ENCODE measurements at regions not wholly inside any gene's neighbourhood (a gene's known extent, or its start where the extent isn't known, plus 50 kb on each side); places are given as distances from the start of the nearest gene placed in this dataset.

DNA sequence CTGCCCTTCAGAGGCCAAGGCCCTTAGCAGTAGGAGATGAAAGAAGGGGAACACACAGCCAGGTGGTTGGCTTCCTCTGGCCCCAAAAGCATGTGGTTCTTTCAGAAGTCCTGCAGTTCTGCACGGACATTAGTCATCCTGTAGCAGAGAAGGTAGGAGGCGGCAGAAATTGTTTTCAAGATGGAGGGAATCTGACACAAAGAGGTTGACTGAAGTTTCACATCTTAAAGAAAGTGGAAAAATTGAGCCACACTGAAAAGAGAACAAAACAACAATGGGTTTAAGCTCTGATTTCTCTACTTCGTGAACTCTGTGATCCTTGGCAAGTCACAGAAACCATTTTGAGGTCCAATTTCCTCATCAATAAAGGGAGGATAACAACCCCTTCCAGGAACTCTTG lies 125.3 kb upstream of the DNAH14 start:
- no peak for FAIRE-seq
- intact Hi-C loops (cut with DNase I): no loop called here
- no peaks in the 10 kb centered on the region for H3K9me3 ChIP-seq (ENCODE audit: control insufficient read depth in 2 of 3, insufficient read depth in 1 of 3, low read length in 3 of 3)
- H3K27me3 ChIP-seq (ENCODE audit: control insufficient read depth, insufficient read depth, low read length): no peaks in the 10 kb centered on the region
- no peak for DNase-seq
- H3K4me1 ChIP-seq (ENCODE audit: control insufficient read depth in 2 of 3, insufficient read depth in 2 of 3, low read depth in 1 of 3, low read length in 3 of 3): no peaks in the 10 kb centered on the region
- no peak overlapping the region for H3K4me3 ChIP-seq (ENCODE audit: low read length in 3 of 3)
- H3K36me3 ChIP-seq (ENCODE audit: control insufficient read depth in 2 of 3, insufficient read depth in 3 of 3, low read length in 3 of 3): no peaks in the 10 kb centered on the region
- TF ChIP-seq, protein P1, sequence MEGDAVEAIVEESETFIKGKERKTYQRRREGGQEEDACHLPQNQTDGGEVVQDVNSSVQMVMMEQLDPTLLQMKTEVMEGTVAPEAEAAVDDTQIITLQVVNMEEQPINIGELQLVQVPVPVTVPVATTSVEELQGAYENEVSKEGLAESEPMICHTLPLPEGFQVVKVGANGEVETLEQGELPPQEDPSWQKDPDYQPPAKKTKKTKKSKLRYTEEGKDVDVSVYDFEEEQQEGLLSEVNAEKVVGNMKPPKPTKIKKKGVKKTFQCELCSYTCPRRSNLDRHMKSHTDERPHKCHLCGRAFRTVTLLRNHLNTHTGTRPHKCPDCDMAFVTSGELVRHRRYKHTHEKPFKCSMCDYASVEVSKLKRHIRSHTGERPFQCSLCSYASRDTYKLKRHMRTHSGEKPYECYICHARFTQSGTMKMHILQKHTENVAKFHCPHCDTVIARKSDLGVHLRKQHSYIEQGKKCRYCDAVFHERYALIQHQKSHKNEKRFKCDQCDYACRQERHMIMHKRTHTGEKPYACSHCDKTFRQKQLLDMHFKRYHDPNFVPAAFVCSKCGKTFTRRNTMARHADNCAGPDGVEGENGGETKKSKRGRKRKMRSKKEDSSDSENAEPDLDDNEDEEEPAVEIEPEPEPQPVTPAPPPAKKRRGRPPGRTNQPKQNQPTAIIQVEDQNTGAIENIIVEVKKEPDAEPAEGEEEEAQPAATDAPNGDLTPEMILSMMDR (IDR thresholded peaks at IDR 0.05; ENCODE audit: borderline replicate concordance, extremely low read depth, insufficient read depth): no peak
- H3K27ac ChIP-seq (ENCODE audit: low read depth in 2 of 2, low read length in 2 of 2): no peak overlapping the region
- no peak overlapping the region for H3K9ac ChIP-seq (ENCODE audit: low read length in 3 of 3)

DNA sequence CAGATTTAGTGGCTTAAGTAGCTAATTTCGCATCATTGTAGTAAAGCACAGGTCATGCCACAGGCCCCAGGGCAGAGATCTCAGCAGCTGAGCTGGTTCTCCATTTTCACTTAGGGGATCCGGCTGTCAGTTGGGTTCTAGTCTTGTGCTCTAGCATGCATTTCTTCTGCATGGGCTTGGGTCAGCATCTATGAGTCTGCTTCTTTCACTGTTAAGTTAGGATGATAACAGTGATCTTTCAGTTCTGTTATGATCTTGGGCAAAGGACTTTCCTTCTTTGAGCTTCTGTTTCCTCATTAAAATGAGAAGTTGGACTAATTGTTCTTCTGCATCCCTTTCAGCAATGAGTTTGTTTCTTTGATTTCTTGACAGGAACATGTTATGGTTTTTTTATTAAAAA lies 123.6 kb upstream of the DNAH14 start:
- Histone ChIP-seq H3K4me3 (ENCODE audit: low read length in 3 of 3) (no peak overlapping the region), H3K27ac (ENCODE audit: low read depth in 2 of 2, low read length in 2 of 2) (no peak overlapping the region), H3K9me3 (ENCODE audit: control insufficient read depth in 2 of 3, insufficient read depth in 1 of 3, low read length in 3 of 3) (no peaks in the 10 kb centered on the region), H3K36me3 (ENCODE audit: control insufficient read depth in 2 of 3, insufficient read depth in 3 of 3, low read length in 3 of 3) (no peaks in the 10 kb centered on the region), H3K27me3 (ENCODE audit: control insufficient read depth, insufficient read depth, low read length) (no peaks in the 10 kb centered on the region), H3K4me1 (ENCODE audit: control insufficient read depth in 2 of 3, insufficient read depth in 2 of 3, low read depth in 1 of 3, low read length in 3 of 3) (no peaks in the 10 kb centered on the region), H3K9ac (ENCODE audit: low read length in 3 of 3) (no peak overlapping the region)
- intact Hi-C loops (cut with DNase I): no loop called here
- DNase-seq (no peak), FAIRE-seq (no peak)
- TF ChIP-seq, protein P1 (IDR thresholded peaks at IDR 0.05; ENCODE audit: borderline replicate concordance, extremely low read depth, insufficient read depth): no peak

DNA sequence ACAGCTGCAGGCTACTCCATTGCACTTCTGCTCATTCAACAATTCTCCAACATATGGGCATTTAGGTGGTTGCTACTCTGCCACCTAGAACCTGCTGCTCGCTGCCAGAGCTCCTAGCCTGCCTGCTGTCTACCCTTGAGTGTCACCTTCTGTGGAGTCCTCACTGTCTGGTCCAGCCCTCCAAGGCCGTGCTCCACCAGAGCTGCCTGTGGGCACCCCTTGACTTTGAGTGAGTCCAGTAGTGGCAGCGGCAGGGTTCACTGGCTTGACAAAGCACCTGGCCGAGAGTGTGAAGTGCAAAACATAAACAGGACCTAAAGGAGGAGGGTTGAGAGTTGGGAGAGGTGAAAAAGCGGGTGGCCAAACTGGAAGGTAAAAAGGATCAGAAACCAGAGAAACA lies 120.3 kb upstream of the DNAH14 start:
- DNase-seq (no peak), FAIRE-seq (no peak)
- peaks cover 0 to 6% (median 0%) of the 10 kb centered on the region in 3 donors for H3K9me3 ChIP-seq (ENCODE audit: control insufficient read depth in 2 of 3, insufficient read depth in 1 of 3, low read length in 3 of 3)
- H3K27me3 ChIP-seq (ENCODE audit: control insufficient read depth, insufficient read depth, low read length): no peaks in the 10 kb centered on the region
- no peak overlapping the region for H3K27ac ChIP-seq (ENCODE audit: low read depth in 2 of 2, low read length in 2 of 2)
- intact Hi-C loops (cut with DNase I): no loop called here
- H3K9ac ChIP-seq (ENCODE audit: low read length in 3 of 3): no peak overlapping the region
- TF ChIP-seq, protein P1 (IDR thresholded peaks at IDR 0.05; ENCODE audit: borderline replicate concordance, extremely low read depth, insufficient read depth): no peak
- no peaks in the 10 kb centered on the region for H3K36me3 ChIP-seq (ENCODE audit: control insufficient read depth in 2 of 3, insufficient read depth in 3 of 3, low read length in 3 of 3)
- H3K4me3 ChIP-seq (ENCODE audit: low read length in 3 of 3): no peak overlapping the region
- no peaks in the 10 kb centered on the region for H3K4me1 ChIP-seq (ENCODE audit: control insufficient read depth in 2 of 3, insufficient read depth in 2 of 3, low read depth in 1 of 3, low read length in 3 of 3)

DNA sequence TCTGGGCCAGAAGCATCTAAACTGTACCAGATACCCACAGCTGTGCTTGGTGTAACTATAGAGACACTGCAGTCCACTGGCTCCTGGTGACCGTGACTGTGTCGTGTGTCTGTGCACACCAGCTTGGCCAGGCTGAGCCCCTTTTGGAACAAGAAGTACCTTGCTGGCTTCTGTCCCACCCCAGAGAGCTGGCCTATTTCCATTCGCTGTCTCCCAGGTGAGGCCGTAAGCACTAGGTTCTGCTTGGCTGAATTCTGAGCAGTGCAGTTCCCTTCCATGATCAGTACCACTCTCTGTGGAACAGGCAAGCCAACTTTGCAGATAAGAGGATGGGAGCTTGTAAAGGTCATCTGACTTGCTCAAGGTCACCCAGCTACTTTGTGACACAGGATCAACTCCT lies 119.9 kb upstream of the DNAH14 start:
- Histone ChIP-seq H3K4me1 (ENCODE audit: control insufficient read depth in 2 of 3, insufficient read depth in 2 of 3, low read depth in 1 of 3, low read length in 3 of 3) (no peaks in the 10 kb centered on the region), H3K4me3 (ENCODE audit: low read length in 3 of 3) (no peak overlapping the region), H3K36me3 (ENCODE audit: control insufficient read depth in 2 of 3, insufficient read depth in 3 of 3, low read length in 3 of 3) (no peaks in the 10 kb centered on the region), H3K9ac (ENCODE audit: low read length in 3 of 3) (no peak overlapping the region), H3K27ac (ENCODE audit: low read depth in 2 of 2, low read length in 2 of 2) (no peak overlapping the region), H3K27me3 (ENCODE audit: control insufficient read depth, insufficient read depth, low read length) (no peaks in the 10 kb centered on the region), H3K9me3 (ENCODE audit: control insufficient read depth in 2 of 3, insufficient read depth in 1 of 3, low read length in 3 of 3) (peaks cover 0 to 6% (median 0%) of the 10 kb centered on the region in 3 donors)
- TF ChIP-seq, protein P1 (IDR thresholded peaks at IDR 0.05; ENCODE audit: borderline replicate concordance, extremely low read depth, insufficient read depth): no peak
- DNase-seq (no peak), FAIRE-seq (no peak)
- intact Hi-C loops (cut with DNase I): no loop called here

All from kidney (tissue), 13 donors.